H1 (cell line): ENCODE measurements at regions not wholly inside any gene's neighbourhood (a gene's known extent, or its start where the extent isn't known, plus 50 kb on each side); places are given as distances from the start of the nearest gene placed in this dataset.

Experiments
- CTCF ChIA-PET: fragments of 300-600 bp; sonication (Branson Sonifier 250); formaldehyde crosslinking; loops from one replicate; lab custom pipeline; 2021; ENCODE audit not compliant: partially characterized antibody; lab: Charles Lee
- POLR2A ChIA-PET: fragments of 300-600 bp; sonication (Branson Sonifier 250); formaldehyde crosslinking; loops from one replicate; lab custom pipeline; 2021; ENCODE audit warnings: inconsistent platforms; ENCODE audit not compliant: partially characterized antibody; lab: Charles Lee
- DNase-seq, 2 experiments: peaks; one replicate each; pipeline versions ENCODE4 v3.0.0 to v3.0.0-alpha.2; 2010 to 2022; ENCODE audit warnings: low spot score in 2 of 2, low read depth in 1 of 2, mixed read lengths in 1 of 2
- FAIRE-seq: peaks from 2 replicates; lab custom pipeline; 2011; peaks lifted over from hg19 to GRCh38; lab: Jason Lieb, UNC
- H2AFZ ChIP-seq: 2 replicates; pipeline ENCODE4 v1.8.1; 2012; ENCODE audit warnings: low read length, inconsistent platforms
- H2AK5ac ChIP-seq: 2 replicates; pipeline ENCODE4 v1.6.1; 2013; ENCODE audit warnings: low read depth, low read length
- H2BK120ac ChIP-seq: replicated peaks from 2 replicates; pipeline ENCODE3; 2013; ENCODE audit warnings: low read depth, low read length, inconsistent platforms
- H2BK12ac ChIP-seq: 2 replicates; pipeline ENCODE4 v1.6.1; 2013; ENCODE audit warnings: low read depth, low read length
- H2BK15ac ChIP-seq: 2 replicates; pipeline ENCODE4 v1.6.1; 2013; ENCODE audit warnings: low read length
- H2BK20ac ChIP-seq: 2 replicates; pipeline ENCODE4 v1.6.1; 2013; ENCODE audit warnings: low read length
- H2BK5ac ChIP-seq: 2 replicates; pipeline ENCODE4 v1.6.1; 2013; ENCODE audit warnings: low read depth, low read length
- H3K14ac ChIP-seq: 2 replicates; pipeline ENCODE4 v1.6.1; 2013; ENCODE audit warnings: inconsistent platforms; ENCODE audit not compliant: insufficient read length
- H3K18ac ChIP-seq: 2 replicates; pipeline ENCODE4 v1.6.1; 2013; ENCODE audit warnings: low read length; ENCODE audit errors: extremely low read depth
- H3K23ac ChIP-seq: 2 replicates; pipeline ENCODE4 v1.6.1; 2013; ENCODE audit warnings: inconsistent platforms; ENCODE audit not compliant: insufficient read length
- H3K23me2 ChIP-seq: 2 replicates; pipeline ENCODE4 v1.6.1; 2013; ENCODE audit warnings: low read depth, low read length
- H3K27ac ChIP-seq: 2 replicates; pipeline ENCODE4 v1.6.1; 2011; ENCODE audit warnings: low read depth, low read length, inconsistent platforms
- H3K27me3 ChIP-seq, 4 experiments: replicated peaks in 1 of 4; 1 replicate in 1 of 4; 2 replicates in 3 of 4; pipeline versions ENCODE4 v1.6.1 to v1.8.1; 2011 to 2013; ENCODE audit warnings: low read length in 3 of 4, mild to moderate bottlenecking in 3 of 4, inconsistent platforms in 2 of 4, mixed read lengths in 2 of 4, moderate library complexity in 1 of 4; ENCODE audit not compliant: control insufficient read depth in 3 of 4, insufficient read depth in 3 of 4; ENCODE audit errors: extremely low read depth in 1 of 4
- H3K36me3 ChIP-seq, 4 experiments: 2 replicates each; pipeline versions ENCODE4 v1.6.1 to v1.8.1; 2011 to 2013; ENCODE audit warnings: mild to moderate bottlenecking in 4 of 4, low read length in 3 of 4, moderate library complexity in 2 of 4, control low read depth in 1 of 4, inconsistent platforms in 1 of 4; ENCODE audit not compliant: insufficient read depth in 4 of 4, control insufficient read depth in 2 of 4
- H3K4ac ChIP-seq: replicated peaks from 2 replicates; pipeline ENCODE3; 2013; ENCODE audit warnings: low read length, low read depth, mixed read lengths, inconsistent platforms; ENCODE audit not compliant: insufficient read length
- H3K4me1 ChIP-seq, 4 experiments: replicated peaks in 1 of 4; 1 replicate in 1 of 4; 2 replicates in 3 of 4; pipeline versions ENCODE4 v1.6.1 to v1.8.1; 2011 to 2013; ENCODE audit warnings: low read length in 3 of 4, inconsistent platforms in 2 of 4, mixed read lengths in 1 of 4; ENCODE audit not compliant: insufficient read depth in 4 of 4, control insufficient read depth in 3 of 4
- H3K4me2 ChIP-seq, 2 experiments: 2 replicates each; pipeline versions ENCODE4 v1.6.1 to v1.8.1; 2011 to 2013; ENCODE audit warnings: low read depth in 2 of 2, low read length in 2 of 2, control low read depth in 1 of 2, inconsistent platforms in 1 of 2, mild to moderate bottlenecking in 1 of 2; ENCODE audit not compliant: insufficient read depth in 1 of 2
- H3K4me3 ChIP-seq, 4 experiments: fragments of 200-600, 300-600 bp in 1 of 4; sonication (generic), shearing (Covaris generic), sonication (Bioruptor Twin) in 1 of 4; 2 replicates each; pipeline versions ENCODE4 v1.5.1 to v1.8.1; 2011 to 2016; ENCODE audit warnings: low read length in 4 of 4, low read depth in 3 of 4, control low read depth in 2 of 4, inconsistent platforms in 2 of 4, mild to moderate bottlenecking in 2 of 4, mixed read lengths in 1 of 4, moderate library complexity in 1 of 4; ENCODE audit not compliant: insufficient read depth in 2 of 4; ENCODE audit errors: extremely low read depth in 1 of 4
- H3K56ac ChIP-seq: replicated peaks from 2 replicates; pipeline ENCODE3; 2013; ENCODE audit warnings: low read depth, mild to moderate bottlenecking, mixed read lengths, low read length, inconsistent platforms; ENCODE audit not compliant: insufficient read length
- H3K79me1 ChIP-seq: 2 replicates; pipeline ENCODE4 v1.6.1; 2013; ENCODE audit warnings: low read depth, low read length, control low read depth
- H3K79me2 ChIP-seq, 2 experiments: 2 replicates each; pipeline versions ENCODE4 v1.6.1 to v1.8.1; 2012 to 2013; ENCODE audit warnings: low read length in 2 of 2, mild to moderate bottlenecking in 2 of 2, inconsistent platforms in 1 of 2; ENCODE audit not compliant: insufficient read depth in 2 of 2, control insufficient read depth in 1 of 2
- H3K9ac ChIP-seq, 4 experiments: replicated peaks in 1 of 4; 1 replicate in 1 of 4; 2 replicates in 3 of 4; pipeline versions ENCODE4 v1.6.1 to v1.8.1; 2011 to 2013; ENCODE audit warnings: low read depth in 3 of 4, low read length in 3 of 4, control low read depth in 2 of 4, mild to moderate bottlenecking in 2 of 4, moderate library complexity in 2 of 4, inconsistent platforms in 1 of 4; ENCODE audit errors: extremely low read depth in 1 of 4
- H3K9me3 ChIP-seq, 2 experiments: 2 replicates each; pipeline versions ENCODE4 v1.6.1 to v1.8.1; 2012 to 2013; ENCODE audit warnings: mild to moderate bottlenecking in 2 of 2, moderate library complexity in 2 of 2, control low read depth in 1 of 2, inconsistent platforms in 1 of 2, low read depth in 1 of 2, low read length in 1 of 2, mixed read lengths in 1 of 2; ENCODE audit not compliant: insufficient read depth in 2 of 2
- H4K20me1 ChIP-seq, 2 experiments: replicated peaks in 1 of 2; 2 replicates each; pipeline versions ENCODE3 to v1.8.1; 2011 to 2013; ENCODE audit warnings: inconsistent platforms in 2 of 2, low read length in 2 of 2, mild to moderate bottlenecking in 1 of 2; ENCODE audit not compliant: insufficient read depth in 2 of 2, control insufficient read depth in 1 of 2
- H4K5ac ChIP-seq: 2 replicates; pipeline ENCODE4 v1.6.1; 2013; ENCODE audit warnings: low read length, low read depth, mixed read lengths, inconsistent platforms; ENCODE audit not compliant: insufficient read length
- H4K8ac ChIP-seq: 2 replicates; pipeline ENCODE4 v1.8.0; 2013; ENCODE audit warnings: mild to moderate bottlenecking, moderate library complexity, low read length, inconsistent platforms; ENCODE audit not compliant: insufficient read depth; ENCODE audit errors: extremely low read depth
- H4K91ac ChIP-seq: replicated peaks from 2 replicates; pipeline ENCODE3; 2013; ENCODE audit warnings: low read length, mixed read lengths, inconsistent platforms; ENCODE audit not compliant: insufficient read length
- ASH2L ChIP-seq: fragments of 200-600, 300-600 bp; sonication (generic); IDR thresholded peaks from one replicate; pipeline ENCODE4 v1.7.1; 2017; ENCODE audit warnings: low read length
- CBX5 ChIP-seq: fragments of 300-800, 300-1000 bp; sonication (generic); IDR thresholded peaks from 2 replicates; pipeline ENCODE4 v1.7.1; 2016; ENCODE audit warnings: antibody characterized with exemption, low read length, low read depth
- CHD2 ChIP-seq: IDR thresholded peaks from 2 replicates; pipeline ENCODE4 v1.6.1; 2012; ENCODE audit warnings: low read length, improper control_type of control experiment
- KDM1A ChIP-seq: fragments of 200-600, 300-600 bp; sonication (generic); IDR thresholded peaks from 2 replicates; pipeline ENCODE4 v1.7.1; 2016; ENCODE audit warnings: mild to moderate bottlenecking, low read length, borderline replicate concordance
- SIN3A ChIP-seq, 2 experiments: IDR thresholded peaks in 1 of 2; conservative IDR thresholded peaks in 1 of 2; 2 replicates each; pipeline ENCODE4 v1.6.1; 2011 to 2012; ENCODE audit warnings: low read length in 2 of 2, improper control_type of control experiment in 1 of 2, low read depth in 1 of 2, mild to moderate bottlenecking in 1 of 2
- SIRT6 ChIP-seq: IDR thresholded peaks from one replicate; pipeline ENCODE4 v1.7.1; 2012; ENCODE audit warnings: low read length, inconsistent platforms
- SP2 ChIP-seq: IDR thresholded peaks from 2 replicates; pipeline ENCODE4 v1.6.1; 2012; ENCODE audit warnings: mild to moderate bottlenecking, low read length, inconsistent platforms
- SUZ12 ChIP-seq: fragments of 200-600 bp; sonication (generic); IDR thresholded peaks from 2 replicates; pipeline ENCODE4 v1.6.1; 2012; ENCODE audit warnings: mild to moderate bottlenecking, inconsistent platforms, low read length, moderate library complexity, mixed read lengths
- TCF12 ChIP-seq: IDR thresholded peaks from 2 replicates; pipeline ENCODE4 v1.6.1; 2011; ENCODE audit warnings: low read depth, mild to moderate bottlenecking, low read length
- WGBS, 2 experiments: shearing (Covaris generic) in 1 of 2; methylation state at CpG; one replicate each; pipeline versions ENCODE4 v1.1.6 to v1.1.7; 2013 to 2015; ENCODE audit warnings: low lambda C conversion rate in 2 of 2, mixed read lengths in 2 of 2, inconsistent platforms in 1 of 2, low coverage in 1 of 2, missing lambda C conversion rate in 1 of 2; ENCODE audit not compliant: insufficient replicate concordance in 2 of 2, insufficient coverage in 1 of 2, insufficient read length in 1 of 2; ENCODE audit errors: extremely low coverage in 1 of 2, missing lambda C conversion rate in 1 of 2; 5-methylcytosine and 5-hydroxymethylcytosine counted together

- Histone ChIP-seq H2AFZ (no peak overlapping the region), H2BK15ac (no peak overlapping the region), H3K56ac (no peak overlapping the region), H3K79me1 (no peaks in the 10 kb centered on the region), H3K27ac (no peak overlapping the region), H3K4me1 (no peaks in the 10 kb centered on the region; a peak in 1 of 7 replicates), H4K20me1 (no peaks in the 10 kb centered on the region), H2BK12ac (no peak overlapping the region), H3K9me3 (no peaks in the 10 kb centered on the region), H2BK20ac (no peak overlapping the region), H3K4me2 (no peak overlapping the region), H3K23me2 (no peaks in the 10 kb centered on the region), H2BK5ac (no peak overlapping the region), H2AK5ac (no peak overlapping the region), H4K5ac (no peak overlapping the region), H3K23ac (no peak overlapping the region), H4K91ac (no peak overlapping the region), H3K4ac (no peak overlapping the region), H3K4me3 (no peak overlapping the region), H2BK120ac (no peak overlapping the region), H3K14ac (no peak overlapping the region), H4K8ac (no peak overlapping the region), H3K27me3 (peaks cover 0 to 5% (median 0%) of the 10 kb centered on the region in 4 experiments; a peak in 4 of 7 replicates), H3K79me2 (no peaks in the 10 kb centered on the region), H3K36me3 (no peaks in the 10 kb centered on the region), H3K9ac (no peak overlapping the region), H3K18ac (no peak overlapping the region)
- POLR2A ChIA-PET = no interaction called here
- CTCF ChIA-PET = interaction anchor here (0.7 kb wide), 1 partner anchor 68 kb away, joined by 3 read pairs; no protein-coding TSS in a partner anchor
- TF ChIP-seq SP2 (no peak), SIRT6 (no peak), CHD2 (no peak), ASH2L (no peak), KDM1A (no peak), SUZ12 (no peak), CBX5 (no peak), TCF12 (no peak), SIN3A (conservative IDR thresholded peaks at IDR 0.05 in 1 of 2, IDR thresholded peaks at IDR 0.05 in 1 of 2; ENCODE audit: low read depth in 1 of 2, low read length in 2 of 2) (no peak)
- no peak for DNase-seq
- WGBS, 2 experiments = 94% methylated on average over 9 of the region's 9 CpGs; no CpG with 5 or more reads in 1 of the 2 experiments
- FAIRE-seq = no peak
Measured at GRCh38 chr1:5478961-5479360, 513.3 kb downstream of the NPHP4 start.
